GM12873 (cell line): ENCODE measurements at regions not wholly inside any gene's neighbourhood (a gene's known extent, or its start where the extent isn't known, plus 50 kb on each side); places are given as distances from the start of the nearest gene placed in this dataset.

ENCODE experiments used
- CTCF ChIP-seq: IDR thresholded peaks from 2 replicates; pipeline ENCODE4 v1.5.1; 2012; ENCODE audit warnings: low read depth, mild to moderate bottlenecking, moderate library complexity, low read length, control low read depth; ENCODE audit not compliant: insufficient read depth; ENCODE audit errors: missing control alignments

- no peak for TF ChIP-seq CTCF
Measured at GRCh38 chr5:10892147-10892910, 131.3 kb upstream of the DAP start.

- TF ChIP-seq CTCF: no peak
Measured at GRCh38 chr5:10891193-10891592, 130.2 kb upstream of the DAP start.

GRCh38 chr5:10886497-10886896, 125.5 kb upstream of the DAP start:
- no peak for TF ChIP-seq CTCF

GRCh38 chr5:10885026-10885425, 124.0 kb upstream of the DAP start:
- no peak for TF ChIP-seq CTCF

- TF ChIP-seq CTCF: no peak
Measured at GRCh38 chr5:10880934-10881333, 119.9 kb upstream of the DAP start.

- TF ChIP-seq CTCF: no peak
Measured at GRCh38 chr5:10876006-10876744, 115.1 kb upstream of the DAP start.

- no peak for TF ChIP-seq CTCF
Measured at GRCh38 chr5:10875201-10875768, 114.3 kb upstream of the DAP start.
